Parathyroid adenoma (tissue), 2 donors: ENCODE measurements at regions not wholly inside any gene's neighbourhood (a gene's known extent, or its start where the extent isn't known, plus 50 kb on each side); places are given as distances from the start of the nearest gene placed in this dataset.
"Not testable (repeated sequence)": the region's sequence is repeated elsewhere in the genome, so short reads cannot be mapped to it uniquely, and the experiment has no call there.

ENCODE experiments used
- H2AFZ ChIP-seq: fragments of 300-600 bp; sonication (generic); one replicate; pipeline ENCODE4 v1.7.0; 2017; ENCODE audit warnings: antibody characterized with exemption, mild to moderate bottlenecking
- H3K27ac ChIP-seq: fragments of 300-600 bp; sonication (generic); one replicate; pipeline ENCODE4 v1.7.0; 2017
- H3K27me3 ChIP-seq: fragments of 300-600 bp; sonication (generic); one replicate; pipeline ENCODE4 v1.7.0; 2017; ENCODE audit warnings: low read length; ENCODE audit not compliant: control insufficient read depth, insufficient read depth
- H3K36me3 ChIP-seq: fragments of 300-600 bp; sonication (generic); one replicate; pipeline ENCODE4 v1.7.0; 2017; ENCODE audit warnings: low read length; ENCODE audit not compliant: control insufficient read depth, insufficient read depth
- H3K4me1 ChIP-seq: fragments of 300-600 bp; sonication (generic); one replicate; pipeline ENCODE4 v1.7.0; 2017; ENCODE audit warnings: control low read depth
- H3K4me2 ChIP-seq: fragments of 300-600 bp; sonication (generic); one replicate; pipeline ENCODE4 v1.7.0; 2017; ENCODE audit warnings: low read length
- H3K4me3 ChIP-seq: fragments of 300-600 bp; sonication (generic); one replicate; pipeline ENCODE4 v1.7.0; 2017; ENCODE audit warnings: low read depth, low read length
- H3K79me2 ChIP-seq: fragments of 300-600 bp; sonication (generic); one replicate; pipeline ENCODE4 v1.7.0; 2017; ENCODE audit warnings: control low read depth
- H3K9ac ChIP-seq: fragments of 300-600 bp; sonication (generic); one replicate; pipeline ENCODE4 v1.7.0; 2017; ENCODE audit warnings: mild to moderate bottlenecking
- H3K9me3 ChIP-seq: fragments of 300-600 bp; sonication (generic); one replicate; pipeline ENCODE4 v1.7.0; 2017; ENCODE audit warnings: low read length; ENCODE audit not compliant: control insufficient read depth
- CTCF ChIP-seq: fragments of 300-600 bp; sonication (generic); IDR thresholded peaks from one replicate; pipeline ENCODE4 v1.7.0; 2017; ENCODE audit warnings: antibody characterized with exemption, mild to moderate bottlenecking
- donor health status: primary hyperparathyroidism.

DNA sequence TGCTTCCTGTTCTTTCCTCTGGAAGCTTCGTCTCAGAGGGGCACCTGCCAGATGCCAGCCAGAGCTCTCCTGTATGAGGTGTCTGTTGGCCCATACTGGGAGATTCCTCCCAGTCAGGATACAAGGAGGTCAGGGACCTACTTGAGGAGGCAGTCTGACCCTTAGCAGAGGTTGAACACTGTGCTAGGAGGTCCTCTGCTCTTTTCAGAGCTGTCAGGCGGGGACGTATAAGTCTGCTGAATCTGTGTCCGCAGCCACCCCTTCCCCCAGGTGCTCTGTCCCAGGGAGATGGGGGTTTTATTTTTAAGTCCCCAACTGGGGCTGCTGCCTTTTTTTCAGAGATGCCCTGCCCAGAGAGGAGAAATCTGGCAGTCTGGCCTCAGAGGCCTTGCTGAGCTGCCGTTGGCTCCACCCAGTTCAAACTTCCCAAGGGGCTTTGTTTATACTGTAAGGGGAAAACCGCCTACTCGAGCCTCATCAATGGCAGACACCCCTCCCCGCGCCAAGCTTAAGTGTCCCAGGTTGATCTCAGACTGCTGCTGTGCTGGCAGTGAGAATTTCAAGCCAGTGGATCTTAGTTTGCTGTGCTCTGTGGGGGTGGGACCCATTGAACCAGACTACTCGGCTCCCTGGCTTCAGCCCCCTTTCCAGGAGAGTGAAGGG lies 326.7 kb downstream of the BCKDHB start:
- H3K9ac ChIP-seq, result no peak overlapping the region
- H3K27ac ChIP-seq, result no peak overlapping the region
- no peaks in the 10 kb centered on the region for H3K9me3 ChIP-seq
- no peak overlapping the region for H3K4me3 ChIP-seq
- H3K79me2 ChIP-seq, result no peaks in the 10 kb centered on the region
- H3K36me3 ChIP-seq, result no peaks in the 10 kb centered on the region
- H3K27me3 ChIP-seq, result no peaks in the 10 kb centered on the region
- H3K4me1 ChIP-seq, result no peaks in the 10 kb centered on the region
- H3K4me2 ChIP-seq, result no peak overlapping the region
- TF ChIP-seq CTCF, result no peak
- no peak overlapping the region for H2AFZ ChIP-seq

GRCh38 chr6:80425089-80425823 lies 318.8 kb downstream of the BCKDHB start:
- no peaks in the 10 kb centered on the region for H3K27me3 ChIP-seq
- no peak overlapping the region for H3K9ac ChIP-seq
- H3K4me2 ChIP-seq, result no peak overlapping the region
- H3K4me1 ChIP-seq, result no peaks in the 10 kb centered on the region
- H3K27ac ChIP-seq, result no peak overlapping the region
- no peaks in the 10 kb centered on the region for H3K9me3 ChIP-seq
- H2AFZ ChIP-seq, result no peak overlapping the region
- no peak overlapping the region for H3K4me3 ChIP-seq
- no peak for TF ChIP-seq CTCF
- no peaks in the 10 kb centered on the region for H3K79me2 ChIP-seq
- H3K36me3 ChIP-seq, result no peaks in the 10 kb centered on the region

- H3K9me3 ChIP-seq, result no peaks in the 10 kb centered on the region
- no peak overlapping the region for H3K27ac ChIP-seq
- TF ChIP-seq CTCF, result no peak
These were observed 305.0 kb downstream of the BCKDHB start for GRCh38 chr6:80411486-80411885.

DNA sequence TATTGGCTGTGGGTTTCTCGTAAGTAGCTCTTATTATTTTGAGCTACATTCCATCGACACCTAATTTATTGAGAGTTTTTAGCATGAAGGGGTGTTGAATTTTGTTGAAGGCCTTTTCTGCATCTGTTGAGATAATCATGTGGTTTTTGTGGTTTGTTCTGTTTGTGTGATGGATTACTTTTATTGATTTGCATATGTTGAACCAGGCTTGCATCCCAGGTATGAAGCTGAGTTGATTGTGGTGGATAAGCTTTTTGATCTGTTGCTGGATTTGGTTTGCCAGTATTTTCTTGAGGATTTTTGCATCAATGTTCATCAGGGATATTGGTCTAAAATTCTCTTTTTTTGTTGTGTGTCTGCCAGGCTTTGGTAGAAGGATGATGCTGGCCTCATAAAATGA lies 301.5 kb downstream of the BCKDHB start:
- H3K27me3 ChIP-seq, H3K27ac ChIP-seq, H3K4me3 ChIP-seq, H3K36me3 ChIP-seq, H3K4me2 ChIP-seq, H3K79me2 ChIP-seq, H3K9me3 ChIP-seq, H3K4me1 ChIP-seq, H2AFZ ChIP-seq, H3K9ac ChIP-seq: not testable (repeated sequence)

More at GRCh38 chr6:80411486-80411885, 305.0 kb downstream of the BCKDHB start:
- H3K27me3 ChIP-seq, result no peaks in the 10 kb centered on the region
- no peaks in the 10 kb centered on the region for H3K79me2 ChIP-seq
- no peaks in the 10 kb centered on the region for H3K4me1 ChIP-seq
- H3K4me3 ChIP-seq, result no peak overlapping the region
- no peaks in the 10 kb centered on the region for H3K36me3 ChIP-seq
- no peak overlapping the region for H3K9ac ChIP-seq
- no peak overlapping the region for H3K4me2 ChIP-seq
- no peak overlapping the region for H2AFZ ChIP-seq

- Histone ChIP-seq H3K4me1 (no peaks in the 10 kb centered on the region), H3K79me2 (no peaks in the 10 kb centered on the region), H3K27ac (no peak overlapping the region), H3K9me3 (no peaks in the 10 kb centered on the region), H2AFZ (no peak overlapping the region), H3K36me3 (no peaks in the 10 kb centered on the region), H3K27me3 (no peaks in the 10 kb centered on the region), H3K9ac (no peak overlapping the region), H3K4me3 (no peak overlapping the region), H3K4me2 (no peak overlapping the region)
- TF ChIP-seq CTCF, result no peak
These were observed 298.4 kb downstream of the BCKDHB start for GRCh38 chr6:80404889-80405288.
